CD14-positive monocyte (primary cell): ENCODE measurements at regions not wholly inside any gene's neighbourhood (a gene's known extent, or its start where the extent isn't known, plus 50 kb on each side); places are given as distances from the start of the nearest gene placed in this dataset.
"Not testable (repeated sequence)": the region's sequence is repeated elsewhere in the genome, so short reads cannot be mapped to it uniquely, and the experiment has no call there.

Experiments used
- DNase-seq, 3 donors: peaks; one replicate each; pipeline ENCODE4 v3.0.0-alpha.2; 2011 to 2022
- H2AFZ ChIP-seq: 2 replicates; pipeline ENCODE4 v1.6.0; 2012; ENCODE audit warnings: mild to moderate bottlenecking, low read depth, low read length, inconsistent platforms; ENCODE audit not compliant: insufficient read depth, poor library complexity, severe bottlenecking
- H3K27ac ChIP-seq, 2 donors: 1 replicate in 1 of 2; 2 replicates in 1 of 2; pipeline ENCODE4 v1.5.1; 2012 to 2013; ENCODE audit warnings: low read length in 2 of 2, control low read depth in 1 of 2, inconsistent platforms in 1 of 2, low read depth in 1 of 2, mild to moderate bottlenecking in 1 of 2
- H3K27me3 ChIP-seq, 2 donors: one replicate each; pipeline versions ENCODE4 v1.6.0 to v1.6.1; 2011 to 2013; ENCODE audit warnings: low read length in 2 of 2; ENCODE audit not compliant: control insufficient read depth in 2 of 2, insufficient read depth in 2 of 2
- H3K36me3 ChIP-seq, 2 donors: replicated peaks in 1 of 2; 1 replicate in 1 of 2; 2 replicates in 1 of 2; pipeline versions ENCODE4 v1.5.1 to v1.6.1; 2012 to 2013; ENCODE audit warnings: low read length in 2 of 2, control low read depth in 1 of 2, inconsistent platforms in 1 of 2, mild to moderate bottlenecking in 1 of 2; ENCODE audit not compliant: insufficient read depth in 2 of 2, control insufficient read depth in 1 of 2
- H3K4me1 ChIP-seq, 2 donors: 1 replicate in 1 of 2; 2 replicates in 1 of 2; pipeline versions ENCODE4 v1.5.1 to v1.6.1; 2012 to 2013; ENCODE audit warnings: low read length in 2 of 2, control low read depth in 1 of 2, inconsistent platforms in 1 of 2, mild to moderate bottlenecking in 1 of 2, moderate library complexity in 1 of 2; ENCODE audit not compliant: insufficient read depth in 2 of 2, control insufficient read depth in 1 of 2
- H3K4me2 ChIP-seq: replicated peaks from 2 replicates; pipeline ENCODE3; 2012; ENCODE audit warnings: low read length, moderate library complexity, mild to moderate bottlenecking; ENCODE audit not compliant: poor library complexity, severe bottlenecking; ENCODE audit errors: extremely low read depth
- H3K4me3 ChIP-seq, 3 experiments: fragments of 200-600 bp in 1 of 3; sonication (generic) in 1 of 3; replicated peaks in 1 of 3; 1 replicate in 2 of 3; 2 replicates in 1 of 3; pipeline ENCODE4 v1.5.1; 2011 to 2013; ENCODE audit warnings: low read length in 3 of 3, mild to moderate bottlenecking in 3 of 3, control low read depth in 2 of 3, low read depth in 2 of 3, inconsistent platforms in 1 of 3, moderate library complexity in 1 of 3
- H3K79me2 ChIP-seq: 2 replicates; pipeline ENCODE4 v1.6.0; 2012; ENCODE audit warnings: mild to moderate bottlenecking, control low read depth, inconsistent platforms, low read length, moderate library complexity; ENCODE audit not compliant: insufficient read depth
- H3K9ac ChIP-seq: 2 replicates; pipeline ENCODE4 v1.6.0; 2017; ENCODE audit warnings: low read length, mild to moderate bottlenecking; ENCODE audit not compliant: insufficient read depth, poor library complexity, severe bottlenecking
- H3K9me3 ChIP-seq, 2 donors: replicated peaks in 1 of 2; 1 replicate in 1 of 2; 2 replicates in 1 of 2; pipeline versions ENCODE4 v1.5.1 to v1.6.1; 2012 to 2013; ENCODE audit warnings: low read length in 2 of 2, control low read depth in 1 of 2; ENCODE audit not compliant: control insufficient read depth in 1 of 2, insufficient read depth in 1 of 2
- H4K20me1 ChIP-seq: 2 replicates; pipeline ENCODE4 v1.6.0; 2012; ENCODE audit warnings: mild to moderate bottlenecking, low read length, control low read depth, moderate library complexity; ENCODE audit not compliant: insufficient read depth
- H3K27ac Mint-ChIP-seq, 7 donors: one replicate each; pipeline ENCODE4 v1.8.0; 2020; ENCODE audit warnings: mild to moderate bottlenecking in 7 of 7, mixed read lengths in 7 of 7, moderate library complexity in 6 of 7, inconsistent platforms in 2 of 7
- H3K27me3 Mint-ChIP-seq, 3 donors: one replicate each; pipeline ENCODE4 v1.8.0; 2021 to 2022; ENCODE audit warnings: low read depth in 3 of 3, mild to moderate bottlenecking in 3 of 3, mixed read lengths in 3 of 3, moderate library complexity in 3 of 3, inconsistent platforms in 1 of 3
- H3K36me3 Mint-ChIP-seq, 2 donors: one replicate each; pipeline ENCODE4 v1.8.0; 2020; ENCODE audit warnings: mixed read lengths in 2 of 2, inconsistent platforms in 1 of 2, mild to moderate bottlenecking in 1 of 2
- H3K4me1 Mint-ChIP-seq: one replicate; pipeline ENCODE4 v1.8.0; 2020; ENCODE audit warnings: mild to moderate bottlenecking, mixed read lengths
- H3K4me3 Mint-ChIP-seq, 2 donors: one replicate each; pipeline ENCODE4 v1.8.0; 2020; ENCODE audit warnings: mild to moderate bottlenecking in 2 of 2, mixed read lengths in 2 of 2, moderate library complexity in 1 of 2
- H3K9me3 Mint-ChIP-seq, 7 donors: one replicate each; pipeline ENCODE4 v1.8.0; 2020 to 2022; ENCODE audit warnings: mixed read lengths in 7 of 7, mild to moderate bottlenecking in 6 of 7, moderate library complexity in 6 of 7, inconsistent platforms in 2 of 7
- WGBS: methylation state at CpG from one replicate; pipeline ENCODE4 v1.1.5; 2013; ENCODE audit warnings: missing lambda C conversion rate; ENCODE audit not compliant: insufficient coverage; 5-methylcytosine and 5-hydroxymethylcytosine counted together
- intact Hi-C, 2 donors: fragments of 100-400 bp; cut with micrococcal nuclease; formaldehyde crosslinking; loops; one replicate each; pipeline versions ENCODE4 v1.15.0 to v1.15.1; 2023
- TF ChIP-seq, protein P1 (sequence below): fragments of 200-600 bp; IDR thresholded peaks from one replicate; pipeline ENCODE4 v1.8.0; 2022; ENCODE audit warnings: antibody characterized with exemption, mild to moderate bottlenecking

DNA sequence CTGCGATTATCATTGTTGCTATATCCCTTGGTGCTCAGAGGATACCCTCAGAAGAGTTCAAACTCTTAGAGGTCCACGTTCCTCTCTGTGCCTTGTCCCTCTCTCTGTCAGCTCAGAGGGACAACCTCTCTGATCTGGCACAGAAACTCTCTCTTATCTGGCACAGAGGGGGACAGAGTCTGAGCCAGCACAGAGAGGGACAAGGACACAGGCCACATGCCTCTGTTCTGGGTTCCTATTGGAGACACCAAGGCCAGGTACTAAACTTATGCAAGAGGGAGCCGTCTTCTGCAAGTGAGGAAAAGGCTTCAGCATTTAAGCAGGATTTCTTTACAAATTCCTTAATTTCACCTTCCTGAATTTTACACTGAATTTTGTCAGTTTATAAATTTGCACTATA, 565.2 kb downstream of the TOX3 start:
- Histone ChIP-seq H2AFZ (no peak overlapping the region), H3K27me3 (no peaks in the 10 kb centered on the region), H3K79me2 (no peaks in the 10 kb centered on the region), H3K36me3 (no peaks in the 10 kb centered on the region), H3K4me2 (no peak overlapping the region), H3K4me3 (no peak overlapping the region), H3K4me1 (no peaks in the 10 kb centered on the region), H3K9ac (no peak overlapping the region), H3K27ac (no peak overlapping the region), H3K9me3 (peaks cover 0 to 5% of the 10 kb centered on the region in 2 donors), H4K20me1 (no peaks in the 10 kb centered on the region)
- DNase-seq: no peak
- H3K27me3 Mint-ChIP-seq: peaks cover 0 to 1% (median 0%) of the 10 kb centered on the region in 3 donors
- no peaks in the 10 kb centered on the region for H3K9me3 Mint-ChIP-seq
- no peaks in the 10 kb centered on the region for H3K36me3 Mint-ChIP-seq
- 94% methylated on average over 2 of the region's 3 CpGs for WGBS
- intact Hi-C loops: no loop called here
- H3K4me3 Mint-ChIP-seq: no peak overlapping the region
- no peaks in the 10 kb centered on the region for H3K4me1 Mint-ChIP-seq
- H3K27ac Mint-ChIP-seq: no peak overlapping the region
- TF ChIP-seq, protein P1, sequence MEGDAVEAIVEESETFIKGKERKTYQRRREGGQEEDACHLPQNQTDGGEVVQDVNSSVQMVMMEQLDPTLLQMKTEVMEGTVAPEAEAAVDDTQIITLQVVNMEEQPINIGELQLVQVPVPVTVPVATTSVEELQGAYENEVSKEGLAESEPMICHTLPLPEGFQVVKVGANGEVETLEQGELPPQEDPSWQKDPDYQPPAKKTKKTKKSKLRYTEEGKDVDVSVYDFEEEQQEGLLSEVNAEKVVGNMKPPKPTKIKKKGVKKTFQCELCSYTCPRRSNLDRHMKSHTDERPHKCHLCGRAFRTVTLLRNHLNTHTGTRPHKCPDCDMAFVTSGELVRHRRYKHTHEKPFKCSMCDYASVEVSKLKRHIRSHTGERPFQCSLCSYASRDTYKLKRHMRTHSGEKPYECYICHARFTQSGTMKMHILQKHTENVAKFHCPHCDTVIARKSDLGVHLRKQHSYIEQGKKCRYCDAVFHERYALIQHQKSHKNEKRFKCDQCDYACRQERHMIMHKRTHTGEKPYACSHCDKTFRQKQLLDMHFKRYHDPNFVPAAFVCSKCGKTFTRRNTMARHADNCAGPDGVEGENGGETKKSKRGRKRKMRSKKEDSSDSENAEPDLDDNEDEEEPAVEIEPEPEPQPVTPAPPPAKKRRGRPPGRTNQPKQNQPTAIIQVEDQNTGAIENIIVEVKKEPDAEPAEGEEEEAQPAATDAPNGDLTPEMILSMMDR: no peak

DNA sequence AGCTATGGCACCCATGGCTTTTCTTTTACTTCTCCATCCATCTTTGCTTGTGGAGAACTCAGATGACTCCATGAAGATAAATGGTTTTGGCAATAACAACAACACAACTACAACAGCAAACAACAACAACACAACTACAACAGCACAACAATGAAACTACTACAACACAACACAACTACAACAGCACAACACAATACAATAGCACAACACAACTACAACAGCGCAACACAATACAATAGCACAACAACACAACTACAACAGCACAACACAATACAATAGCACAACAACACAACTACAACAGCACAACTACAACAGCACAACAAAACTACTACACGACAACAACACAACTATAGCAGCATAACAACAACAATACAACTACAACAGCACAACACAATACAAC, 569.4 kb downstream of the TOX3 start:
- H3K27me3 ChIP-seq, H3K4me3 Mint-ChIP-seq, H3K4me1 ChIP-seq, H3K27me3 Mint-ChIP-seq, H2AFZ ChIP-seq, H3K79me2 ChIP-seq, H3K36me3 ChIP-seq, intact Hi-C loops, H3K27ac Mint-ChIP-seq, H4K20me1 ChIP-seq, H3K4me1 Mint-ChIP-seq, H3K4me2 ChIP-seq, H3K36me3 Mint-ChIP-seq, DNase-seq, H3K4me3 ChIP-seq, H3K27ac ChIP-seq, H3K9me3 ChIP-seq, H3K9ac ChIP-seq, H3K9me3 Mint-ChIP-seq: not testable (repeated sequence)
- WGBS: 97% methylated on average over 2 of the region's 2 CpGs
